GM19238 (cell line): ENCODE measurements at regions not wholly inside any gene's neighbourhood (a gene's known extent, or its start where the extent isn't known, plus 50 kb on each side); places are given as distances from the start of the nearest gene placed in this dataset.
A peak's percentile ranks its signal among the peaks of the same experiment; 100 is the strongest.
"Not testable (repeated sequence)": the region's sequence is repeated elsewhere in the genome, so short reads cannot be mapped to it uniquely, and the experiment has no call there.

Experiments
- DNase-seq: peaks from one replicate; pipeline ENCODE4 v3.0.0; 2011; ENCODE audit warnings: low spot score; ENCODE audit not compliant: insufficient read length

DNA sequence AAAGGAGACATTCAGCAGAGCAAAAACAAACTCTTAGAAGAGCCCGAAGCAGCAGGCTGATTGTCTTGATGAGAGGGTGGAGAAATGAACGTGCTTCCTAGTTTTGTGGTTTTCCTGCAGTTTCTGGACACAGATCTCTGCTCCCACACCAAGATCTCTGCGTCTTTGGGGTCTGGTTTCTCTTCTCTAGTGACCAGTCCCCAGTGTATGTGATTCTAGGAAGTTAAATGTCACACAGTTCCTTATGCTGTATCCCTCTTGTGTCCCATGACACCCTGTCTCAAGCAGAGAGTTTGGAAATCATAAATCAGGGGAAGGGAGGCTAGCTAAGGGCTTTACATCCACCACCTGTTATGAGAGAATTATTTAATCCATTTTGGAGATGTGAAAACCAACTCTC lies 55.4 kb upstream of the KLF14 start:
- no peak for DNase-seq

DNA sequence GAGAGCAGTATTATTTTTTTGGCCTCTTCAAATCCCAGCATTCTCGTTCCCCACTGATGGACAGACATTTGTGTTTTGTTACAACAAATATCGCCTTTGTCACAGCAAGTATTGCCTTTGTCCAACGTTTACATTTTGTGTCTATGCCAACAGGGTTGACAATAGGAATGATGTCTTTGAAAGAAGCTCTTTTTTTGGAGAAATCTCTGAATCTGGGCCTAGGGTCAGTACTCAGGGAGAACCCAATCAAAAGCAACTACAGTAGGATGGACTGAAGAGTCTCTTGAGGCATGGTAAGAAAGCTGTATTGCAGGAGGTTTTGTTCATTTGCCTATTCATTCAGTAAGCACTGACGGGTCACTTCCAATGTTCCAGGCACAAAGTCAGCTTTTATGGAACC lies 57.7 kb upstream of the KLF14 start:
- DNase-seq: no peak

DNA sequence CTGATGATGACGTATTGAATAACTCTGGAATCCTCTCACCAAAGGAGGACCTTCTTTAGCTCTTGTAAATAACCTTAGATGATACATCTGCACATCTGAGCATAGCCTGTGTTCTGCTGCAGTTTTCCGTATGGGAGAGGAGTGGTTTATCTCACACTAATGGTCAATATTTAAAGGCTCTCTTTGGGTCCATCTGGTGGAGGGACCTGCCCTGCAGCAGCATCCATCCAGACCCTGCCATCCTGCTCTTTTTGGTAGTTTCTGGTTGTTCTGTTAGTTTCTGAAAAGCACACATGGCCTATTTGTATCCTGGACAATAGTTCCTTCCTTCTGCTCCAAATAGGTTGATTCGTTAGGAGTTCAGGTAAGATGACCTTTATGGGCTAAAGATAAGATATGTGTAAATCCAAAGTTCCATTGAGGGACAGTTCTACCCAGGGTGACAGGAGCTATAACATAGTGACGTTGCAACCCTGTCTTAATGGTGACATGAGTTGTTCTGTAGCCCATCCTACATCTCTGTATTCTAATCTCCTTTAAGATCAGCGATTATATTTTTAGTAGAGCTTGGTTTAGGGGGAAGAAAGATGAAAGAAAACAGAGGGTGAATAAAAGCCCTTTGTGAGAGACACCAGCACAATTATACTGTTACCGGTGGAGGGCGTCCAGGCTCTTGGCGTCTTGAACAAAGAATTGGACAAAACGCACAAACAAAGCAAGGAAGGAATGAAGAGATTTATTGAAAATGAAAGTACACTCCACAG lies 60.0 kb upstream of the KLF14 start:
- DNase-seq: no peak

DNA sequence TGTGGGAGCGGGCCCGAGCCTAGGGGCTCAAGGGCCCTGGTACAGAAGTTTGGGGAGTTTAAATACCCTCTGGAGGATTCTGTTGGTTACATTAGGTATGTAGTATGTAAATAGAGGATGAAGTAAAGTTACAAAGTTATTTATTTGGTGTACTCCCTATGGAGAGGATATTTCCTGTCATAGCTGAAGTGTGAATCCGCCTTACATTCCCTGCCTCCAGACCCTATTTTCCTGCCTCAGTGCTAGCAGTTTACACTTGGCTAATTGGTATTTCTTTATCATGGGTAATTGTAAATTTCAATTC lies 60.6 kb upstream of the KLF14 start:
- no peak for DNase-seq

DNA sequence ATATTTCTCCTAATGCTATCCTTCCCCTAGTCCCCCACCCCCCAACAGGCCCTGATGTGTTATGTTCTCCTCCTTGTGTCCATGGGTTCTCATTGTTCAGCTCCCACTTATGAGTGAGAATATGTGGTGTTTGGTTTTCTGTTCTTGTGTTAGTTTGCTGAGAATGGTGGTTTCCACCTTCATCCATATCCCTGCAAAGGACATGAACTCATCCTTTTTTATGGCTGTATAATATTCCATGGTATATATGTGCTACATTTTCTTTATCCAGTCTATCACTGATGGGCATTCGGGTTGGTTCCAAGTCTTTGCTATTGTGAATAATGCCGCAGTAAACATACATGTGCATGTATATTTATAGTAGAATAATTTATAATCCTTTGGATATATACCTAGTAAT lies 62.4 kb upstream of the KLF14 start:
- DNase-seq: not testable (repeated sequence)

DNA sequence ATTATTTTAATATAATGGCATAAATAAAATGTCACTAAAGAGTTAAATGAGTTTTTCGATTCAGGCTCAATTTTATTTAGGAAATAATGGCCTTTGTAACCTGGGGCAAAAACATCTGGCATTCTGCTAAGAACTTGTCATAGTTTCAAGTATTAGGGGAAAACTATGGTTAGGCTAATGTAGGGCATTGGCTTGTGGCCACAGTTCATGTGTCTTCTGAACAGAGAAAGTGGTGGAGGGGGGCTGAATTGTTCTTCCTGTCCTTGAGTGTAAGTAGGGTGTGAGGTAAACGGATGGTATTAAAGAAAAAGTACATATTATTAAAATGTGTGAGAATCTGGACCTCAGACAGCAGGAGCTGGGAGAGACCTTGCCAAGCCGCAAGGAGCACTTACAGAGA lies 69.1 kb upstream of the KLF14 start:
- no peak for DNase-seq

DNA sequence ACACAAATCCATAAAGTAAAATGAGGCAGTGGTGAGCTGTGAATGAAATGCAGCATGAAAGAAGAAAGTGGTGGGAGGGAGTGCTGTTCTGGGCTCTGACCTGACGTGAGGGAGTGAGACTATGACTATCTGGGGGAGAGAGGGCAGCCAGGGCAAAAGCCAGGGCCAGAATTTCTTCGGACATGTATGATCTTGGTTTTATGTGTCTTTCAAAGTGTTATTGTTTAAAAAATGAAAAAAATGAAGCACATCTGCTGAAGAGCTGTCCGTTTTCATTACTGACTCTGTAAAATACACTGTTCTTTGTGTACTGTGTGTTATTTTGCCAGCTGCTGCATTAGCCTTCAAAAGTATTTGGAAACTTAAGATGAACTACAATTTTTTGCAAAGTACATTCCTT lies 70.2 kb upstream of the KLF14 start:
- DNase-seq: no peak

DNA sequence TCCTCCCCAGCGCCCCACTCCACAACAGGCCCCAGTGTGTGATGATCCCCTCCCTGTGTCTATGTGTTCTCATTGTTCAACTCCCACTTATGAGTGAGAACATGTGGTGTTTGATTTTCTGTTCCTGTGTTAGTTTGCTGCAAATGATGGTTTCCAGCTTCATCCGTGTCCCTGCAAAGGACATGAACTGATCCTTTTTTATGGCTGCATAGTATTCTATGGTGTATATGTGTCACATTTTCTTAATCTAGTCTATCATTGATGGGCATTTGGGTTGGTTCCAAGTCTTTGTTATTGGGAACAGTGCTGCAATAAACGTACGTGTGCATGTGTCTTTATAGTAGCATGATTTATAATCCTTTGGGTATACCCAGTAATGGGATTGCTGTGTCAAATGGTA lies 78.8 kb upstream of the KLF14 start:
- not testable (repeated sequence) for DNase-seq

DNA sequence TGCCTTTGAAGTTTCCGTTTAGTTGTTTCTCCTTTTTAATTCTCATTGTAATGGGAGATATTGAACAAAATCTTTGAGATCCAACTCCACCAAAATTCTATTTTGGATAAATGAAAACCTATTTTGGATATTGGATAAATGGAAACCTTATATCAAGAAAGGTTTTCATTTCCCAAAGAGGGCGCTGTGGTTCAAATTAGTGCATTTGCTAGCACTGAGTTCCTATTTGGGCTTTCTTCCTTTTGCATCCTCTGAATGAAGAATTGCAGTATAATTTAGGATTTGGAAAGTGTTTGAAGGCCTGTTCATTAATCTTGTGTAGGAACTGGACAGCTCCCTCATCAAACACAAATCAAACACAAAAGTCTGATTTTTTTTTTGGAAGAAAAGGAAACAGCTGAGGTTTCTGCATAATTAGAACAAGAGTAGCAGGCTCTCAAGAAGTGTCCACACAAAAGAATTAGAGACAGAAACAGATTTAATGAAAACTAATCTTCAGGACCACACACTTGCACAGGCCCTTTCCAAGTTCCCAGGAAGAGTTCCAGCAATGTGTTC lies 80.8 kb upstream of the KLF14 start:
- no peak for DNase-seq

DNA sequence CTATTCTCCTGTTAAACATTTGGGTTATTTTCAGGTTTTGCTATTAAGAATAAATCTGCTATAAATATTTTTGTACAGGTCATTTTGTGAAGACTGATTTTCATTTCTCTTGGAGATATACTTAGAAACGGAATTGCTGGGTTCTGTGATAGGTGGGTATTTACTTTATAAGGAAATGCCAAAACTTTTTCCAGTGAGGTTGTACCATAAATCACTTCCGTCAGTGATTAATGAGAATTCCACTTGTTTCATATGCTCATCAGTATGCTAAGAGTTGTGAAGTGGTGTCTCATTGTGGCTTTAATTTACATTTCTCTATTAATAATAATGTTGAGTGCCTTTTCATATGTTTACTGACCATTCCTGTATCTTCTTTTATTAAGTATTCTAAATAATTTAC lies 84.0 kb upstream of the KLF14 start:
- DNase-seq: no peak

DNA sequence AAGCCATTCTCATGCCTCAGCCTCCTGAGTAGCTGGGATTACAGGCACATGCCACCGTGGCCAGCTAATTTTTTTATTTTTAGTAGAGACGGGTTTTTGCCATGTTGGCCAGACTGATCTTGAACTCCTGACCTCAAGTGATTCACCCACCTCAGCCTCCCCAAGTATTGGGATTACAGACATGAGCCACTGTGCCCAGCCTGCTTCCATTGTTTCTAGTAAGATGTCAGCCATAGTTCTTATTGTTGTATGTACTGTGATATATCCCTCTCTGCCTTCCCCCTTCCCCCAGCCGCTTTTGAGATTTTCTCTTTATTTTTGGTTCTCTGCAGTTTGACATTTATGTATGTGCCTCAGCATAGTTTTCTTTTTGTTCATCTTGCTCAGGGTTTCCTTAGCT lies 87.9 kb upstream of the KLF14 start:
- DNase-seq: no peak

DNA sequence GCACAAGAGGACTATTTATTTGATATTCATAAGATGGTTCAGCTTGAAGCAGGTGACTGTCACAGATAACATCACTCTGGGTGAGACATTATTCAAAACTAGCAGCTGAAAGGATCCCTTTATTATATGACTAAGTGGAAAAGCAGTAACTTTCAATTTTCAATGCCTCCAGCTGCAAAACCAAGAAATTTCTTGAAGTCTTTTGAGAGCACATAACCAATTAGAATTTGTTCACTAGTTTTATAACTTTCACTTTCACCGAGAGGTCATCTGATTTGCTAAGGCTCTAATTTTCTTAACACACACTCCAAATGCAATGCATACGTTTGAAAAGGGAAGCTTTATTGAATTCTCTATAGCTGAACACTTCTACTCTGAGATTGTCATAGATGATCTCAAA lies 88.6 kb upstream of the KLF14 start:
- no peak for DNase-seq

DNA sequence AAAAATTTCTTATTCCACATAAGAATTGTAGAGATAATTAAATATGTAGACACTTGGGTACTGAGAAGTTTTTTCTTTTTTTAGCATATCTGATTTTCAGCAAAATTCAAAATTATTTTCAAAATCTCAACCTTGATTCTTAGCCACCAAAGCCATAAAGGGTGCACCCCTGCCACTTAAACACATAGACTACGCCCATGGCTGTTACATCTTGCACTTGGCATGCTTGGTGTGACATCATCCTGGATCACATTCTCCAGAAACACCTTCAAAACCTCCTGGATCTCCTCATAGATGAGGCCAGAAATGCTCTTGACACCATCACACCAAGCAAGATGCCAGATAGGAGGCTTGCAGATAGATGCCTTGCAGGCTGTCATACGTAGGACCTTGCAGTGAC lies 89.1 kb upstream of the KLF14 start:
- no peak for DNase-seq

DNA sequence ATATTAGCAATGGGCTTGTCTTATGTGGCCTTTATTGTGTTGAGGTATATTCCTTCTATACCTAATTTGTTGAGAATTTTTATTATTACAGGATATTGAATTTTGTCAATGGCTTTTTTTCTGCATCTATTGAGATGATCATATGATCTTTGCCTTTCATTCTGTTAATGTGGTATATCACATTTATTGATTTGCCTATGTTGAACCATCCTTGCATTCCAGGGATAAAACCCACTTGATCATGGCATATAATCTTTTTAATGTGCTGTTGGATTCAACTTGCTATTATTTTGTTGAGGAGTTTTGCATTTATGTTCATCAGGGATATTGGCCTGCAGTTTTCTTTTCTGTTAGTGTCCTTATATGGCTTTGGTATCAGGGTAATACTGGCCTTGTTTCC lies 91.8 kb upstream of the KLF14 start:
- DNase-seq: no peak

DNA sequence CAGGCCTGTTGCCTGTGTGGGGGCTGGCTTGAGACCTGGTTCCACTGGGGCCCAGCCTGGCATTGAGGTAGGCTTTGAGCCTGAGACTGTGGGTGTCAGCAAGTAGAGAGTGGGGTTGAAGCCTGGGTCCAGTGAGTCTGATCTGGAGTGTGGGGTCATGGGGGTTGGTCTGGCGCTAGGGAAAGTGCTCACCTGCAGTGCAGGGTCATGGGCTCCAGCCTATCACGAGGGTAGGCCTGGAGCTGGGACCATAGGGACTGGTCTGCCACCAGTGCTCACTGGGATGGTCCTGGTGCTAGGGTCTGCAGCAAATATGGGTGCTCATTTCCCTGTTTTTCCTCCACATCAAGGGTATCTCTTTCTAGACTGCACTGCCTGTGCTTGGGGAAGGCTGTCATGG lies 95.4 kb upstream of the KLF14 start:
- no peak for DNase-seq

DNA sequence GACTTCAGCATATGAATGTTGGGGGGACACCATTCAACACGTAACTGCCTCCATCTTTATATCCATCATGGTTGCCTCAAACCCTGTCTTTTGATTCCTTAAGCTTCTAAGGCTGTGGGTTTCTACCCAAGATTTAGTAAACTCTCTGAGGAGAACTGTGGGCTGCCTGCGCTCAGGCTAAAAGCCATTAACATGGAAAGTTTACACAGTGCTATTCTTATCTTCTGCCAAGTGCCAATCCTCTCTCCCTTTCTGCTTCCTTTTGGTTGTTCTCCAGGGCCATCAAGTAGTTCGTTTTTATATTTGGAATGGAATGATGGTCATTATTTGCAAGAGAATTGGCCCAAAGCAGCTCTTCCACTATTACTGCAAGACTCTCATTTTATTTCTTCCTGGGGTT lies 97.3 kb upstream of the KLF14 start:
- DNase-seq: no peak

DNA sequence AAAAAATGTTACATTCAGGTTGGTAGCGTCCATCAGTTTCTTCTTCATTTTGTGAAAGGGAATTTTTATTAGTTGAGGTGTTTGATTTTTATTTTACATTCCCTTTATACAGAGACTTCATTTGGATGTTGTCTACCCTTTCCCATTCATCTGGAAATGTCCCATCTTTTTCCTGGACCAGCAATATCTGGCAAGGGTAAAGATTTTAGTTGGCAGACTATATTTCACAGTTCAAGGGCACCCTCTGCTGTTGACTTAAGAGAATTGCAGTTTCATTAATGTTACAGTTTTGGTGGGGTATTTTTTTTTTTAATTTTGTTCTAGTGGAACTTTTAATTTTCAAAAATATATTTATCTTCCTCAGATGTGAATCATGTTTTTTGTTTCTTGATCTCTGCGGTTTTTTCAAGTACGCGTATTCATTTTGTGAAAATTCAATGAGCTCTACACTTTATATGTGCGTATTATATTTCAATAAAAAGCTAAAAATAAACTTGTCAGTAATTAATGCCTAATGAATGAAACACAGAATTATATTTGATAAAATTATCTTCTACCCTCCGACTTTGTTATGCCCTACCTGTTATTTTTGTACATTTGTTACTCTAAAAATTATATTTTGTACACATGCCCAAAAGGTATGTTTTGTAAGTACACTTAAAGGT lies 97.9 kb upstream of the KLF14 start:
- DNase-seq: peak; percentile 10

DNA sequence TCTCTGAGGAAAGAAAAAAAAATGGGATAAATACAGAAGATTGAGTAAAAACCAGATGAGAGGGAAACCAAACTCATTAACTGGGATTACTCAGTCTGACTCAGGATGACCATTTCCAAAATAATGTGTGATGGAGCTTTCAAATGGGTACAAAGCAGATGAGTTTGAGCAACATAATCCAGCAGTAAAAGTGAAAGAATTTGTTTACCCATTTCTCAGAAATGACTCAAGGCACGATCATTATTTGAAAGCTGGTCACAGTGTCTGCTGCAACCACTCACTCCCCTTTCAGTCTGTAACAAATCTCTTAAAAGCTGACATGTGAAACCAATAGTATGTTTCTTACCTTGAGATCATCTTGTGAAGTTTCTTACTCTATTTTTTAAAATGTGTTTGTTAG lies 104.7 kb upstream of the KLF14 start:
- peak; percentile 16 for DNase-seq

DNA sequence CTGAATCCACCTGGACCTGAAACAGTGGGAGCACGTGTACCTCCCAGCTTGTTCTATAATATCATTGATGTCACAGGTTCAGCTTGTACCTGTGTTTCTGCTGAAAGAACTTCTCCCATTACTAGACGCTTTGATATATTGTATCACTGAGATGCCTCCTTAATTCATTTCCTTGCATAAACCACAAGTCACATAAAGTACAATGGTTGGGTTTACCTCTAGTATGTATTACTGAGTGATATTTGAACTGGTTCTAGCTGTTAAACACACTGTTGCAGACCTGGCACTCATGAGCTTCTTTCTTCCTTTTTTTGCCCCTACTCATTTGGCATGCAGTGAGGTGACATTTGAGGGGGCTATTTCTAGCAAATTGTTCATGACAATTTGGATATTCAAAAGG lies 106.6 kb upstream of the KLF14 start:
- no peak for DNase-seq

DNA sequence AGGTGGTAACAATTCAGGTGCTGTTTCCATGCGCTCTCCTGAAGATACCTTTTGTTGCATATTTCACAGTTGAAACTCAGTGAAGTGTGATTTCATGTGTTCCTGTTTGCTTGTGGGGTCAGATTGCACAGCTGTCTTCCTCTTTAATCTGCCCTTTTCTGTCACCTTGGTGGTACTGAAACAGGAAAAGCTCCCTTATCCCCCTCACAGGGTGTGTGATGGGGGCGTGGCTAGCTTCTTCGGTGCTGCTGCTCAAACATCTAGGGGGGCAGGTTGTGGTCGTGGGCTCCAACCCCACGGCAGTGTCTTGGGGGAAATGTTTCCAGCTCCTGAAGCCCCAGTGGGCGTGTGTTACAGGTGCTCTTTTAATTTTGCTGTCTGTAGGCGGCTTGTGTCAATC lies 107.4 kb upstream of the KLF14 start:
- no peak for DNase-seq

DNA sequence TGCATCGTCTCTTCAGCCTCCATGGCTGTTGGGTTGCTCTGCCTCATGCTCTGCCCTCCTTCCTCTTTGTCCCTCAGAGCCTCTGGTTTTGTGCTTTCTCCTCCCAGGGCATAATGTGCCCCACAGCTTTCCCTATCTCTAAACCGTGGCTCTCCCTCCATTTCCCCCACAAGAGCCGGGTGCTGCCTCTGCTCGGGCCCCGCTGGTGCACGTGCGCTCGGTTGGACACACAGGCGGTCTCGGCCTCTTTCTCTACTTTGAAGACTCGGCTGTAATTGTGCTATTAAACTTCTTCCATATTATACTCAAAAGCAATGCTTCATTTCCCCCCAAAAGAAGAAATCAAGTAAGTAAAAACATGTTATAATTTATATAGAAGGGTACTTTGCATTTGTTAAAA lies 109.7 kb upstream of the KLF14 start:
- DNase-seq: no peak

DNA sequence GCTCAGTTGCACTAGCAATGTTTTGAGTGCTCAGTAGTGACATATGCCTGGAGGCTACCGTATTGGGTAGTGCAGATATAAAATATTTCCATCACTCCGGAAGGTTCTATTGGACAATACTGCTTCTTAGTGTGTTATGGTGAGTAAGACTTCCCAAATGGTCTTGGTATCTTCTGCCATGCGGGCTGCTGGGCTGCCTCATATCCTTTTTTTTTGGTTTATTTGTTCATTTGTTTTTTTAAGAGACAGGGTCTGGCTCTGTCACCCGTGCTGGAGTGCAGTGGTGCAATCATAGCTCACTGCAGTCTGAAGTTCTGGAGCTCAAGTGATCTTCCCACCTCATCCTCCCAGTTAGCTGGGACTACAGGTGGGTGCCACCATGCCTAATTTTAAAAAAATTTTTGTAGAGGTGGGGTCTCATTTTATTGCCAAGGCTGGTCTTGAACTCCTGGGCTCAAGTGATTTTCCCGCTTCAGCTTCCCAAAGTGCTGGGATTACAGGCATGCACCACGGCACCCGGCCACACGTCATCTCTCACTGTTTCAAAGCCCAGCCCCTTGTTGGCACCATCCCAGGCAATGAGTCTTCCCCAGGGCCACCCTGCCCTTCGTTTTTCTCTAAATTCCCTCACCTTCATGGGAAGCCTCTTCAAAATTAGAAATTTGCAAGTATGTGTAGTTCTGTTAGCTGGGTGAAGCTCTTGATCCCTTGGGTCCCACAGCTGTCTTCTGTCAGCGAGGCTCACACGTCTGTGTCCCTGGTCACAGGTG lies 111.0 kb upstream of the KLF14 start:
- no peak for DNase-seq
